Frontal cortex (tissue), 3 donors: ENCODE measurements at regions not wholly inside any gene's neighbourhood (a gene's known extent, or its start where the extent isn't known, plus 50 kb on each side); places are given as distances from the start of the nearest gene placed in this dataset.
"Not testable (repeated sequence)": the region's sequence is repeated elsewhere in the genome, so short reads cannot be mapped to it uniquely, and the experiment has no call there.

Experiments used
- DNase-seq, 2 donors: peaks; one replicate each; pipeline ENCODE4 v3.0.0; 2012; ENCODE audit warnings: low spot score in 2 of 2
- FAIRE-seq: peaks from 2 replicates; lab custom pipeline; 2012; peaks lifted over from hg19 to GRCh38; lab: Jason Lieb, UNC
- donor health status: control.
- donor health status: control.
- donor health status: control.

DNA sequence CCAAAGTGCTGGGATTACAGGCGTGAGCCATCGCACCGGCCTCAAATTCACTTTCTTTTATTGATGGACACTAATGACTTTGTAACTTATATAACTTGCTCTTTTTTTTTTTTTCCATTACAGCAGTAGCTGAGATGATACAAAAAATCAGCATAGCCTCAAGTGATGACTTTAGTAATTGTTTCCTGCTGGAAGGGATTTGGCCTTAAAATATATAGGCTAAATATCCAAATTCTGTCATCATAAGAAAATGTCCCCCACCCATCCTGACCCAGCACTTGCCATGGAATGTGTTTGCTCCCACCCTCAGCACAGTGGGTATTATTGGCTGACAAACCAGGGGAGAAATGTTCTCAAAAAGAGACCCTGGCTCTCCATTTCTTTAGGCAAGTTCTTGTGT, 1264.1 kb upstream of the AUTS2 start:
- no peak for FAIRE-seq
- no peak for DNase-seq

DNA sequence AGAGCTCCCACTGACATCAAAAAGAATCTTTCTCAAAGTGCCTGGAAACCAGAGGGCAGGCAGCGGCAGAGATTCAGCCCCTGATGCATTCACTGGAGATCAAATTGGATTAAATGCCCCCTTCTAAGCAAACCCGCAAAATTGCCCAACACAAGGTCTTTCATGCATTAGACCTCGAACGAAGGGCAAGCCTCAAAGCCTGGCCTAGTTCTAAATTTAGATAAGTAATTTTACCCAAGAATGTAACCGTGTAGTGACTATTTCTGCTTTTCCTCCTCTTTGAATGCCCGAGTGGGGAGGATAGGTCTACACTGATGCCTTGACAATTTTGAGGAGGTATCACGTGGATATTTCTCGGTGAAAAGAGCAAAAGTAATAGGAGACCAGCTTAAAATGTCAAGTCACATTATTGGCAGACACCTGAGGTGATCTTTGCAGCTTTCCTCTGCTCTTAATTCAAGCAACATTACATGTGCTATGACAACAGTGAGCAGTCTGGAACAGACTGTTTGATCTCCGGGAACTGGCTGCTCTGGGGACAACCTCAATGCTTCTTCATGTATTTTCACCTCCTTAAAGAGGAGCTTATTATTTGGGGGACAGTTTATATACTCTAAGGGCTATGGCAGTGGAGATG, 1263.5 kb upstream of the AUTS2 start:
- DNase-seq (no peak), FAIRE-seq (no peak)

DNA sequence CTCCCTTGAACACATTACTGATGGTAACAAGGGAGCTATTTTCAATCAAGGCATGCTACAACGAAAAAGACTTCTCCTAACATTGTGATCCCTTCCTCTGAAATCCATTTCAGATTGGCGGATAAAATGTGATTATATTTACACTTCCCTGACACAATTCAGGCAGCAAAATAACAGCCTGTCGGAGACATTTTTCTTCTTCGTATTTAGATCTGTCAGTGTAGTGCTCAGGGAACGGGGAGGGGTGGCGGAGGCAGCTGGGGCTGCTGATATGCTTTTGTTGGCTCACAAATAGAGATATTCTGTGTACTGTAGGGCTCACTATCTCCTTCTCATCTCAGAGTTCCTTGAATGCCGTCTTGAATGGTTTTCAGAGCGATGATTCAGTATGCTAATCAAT, 1261.7 kb upstream of the AUTS2 start:
- no peak for FAIRE-seq
- DNase-seq = no peak

DNA sequence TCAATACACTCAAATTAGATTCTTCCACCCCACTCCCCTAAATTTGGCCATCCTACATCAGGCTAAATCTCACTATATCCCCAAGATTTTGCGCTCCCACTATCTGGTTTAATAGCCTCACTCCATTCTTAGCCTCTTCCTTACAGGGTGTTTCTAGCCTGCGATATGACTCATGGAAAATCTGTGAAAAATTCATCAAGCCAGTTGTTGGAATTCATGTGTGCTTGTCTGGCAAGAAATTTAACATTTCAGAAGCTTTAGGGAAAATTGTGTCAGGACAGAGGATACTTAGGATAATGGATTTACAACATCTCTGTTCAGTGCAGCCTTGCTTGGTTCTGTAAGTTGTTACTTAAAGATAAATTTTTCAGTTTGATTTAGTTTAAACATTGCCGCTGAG, 1249.9 kb upstream of the AUTS2 start:
- DNase-seq = no peak

DNA sequence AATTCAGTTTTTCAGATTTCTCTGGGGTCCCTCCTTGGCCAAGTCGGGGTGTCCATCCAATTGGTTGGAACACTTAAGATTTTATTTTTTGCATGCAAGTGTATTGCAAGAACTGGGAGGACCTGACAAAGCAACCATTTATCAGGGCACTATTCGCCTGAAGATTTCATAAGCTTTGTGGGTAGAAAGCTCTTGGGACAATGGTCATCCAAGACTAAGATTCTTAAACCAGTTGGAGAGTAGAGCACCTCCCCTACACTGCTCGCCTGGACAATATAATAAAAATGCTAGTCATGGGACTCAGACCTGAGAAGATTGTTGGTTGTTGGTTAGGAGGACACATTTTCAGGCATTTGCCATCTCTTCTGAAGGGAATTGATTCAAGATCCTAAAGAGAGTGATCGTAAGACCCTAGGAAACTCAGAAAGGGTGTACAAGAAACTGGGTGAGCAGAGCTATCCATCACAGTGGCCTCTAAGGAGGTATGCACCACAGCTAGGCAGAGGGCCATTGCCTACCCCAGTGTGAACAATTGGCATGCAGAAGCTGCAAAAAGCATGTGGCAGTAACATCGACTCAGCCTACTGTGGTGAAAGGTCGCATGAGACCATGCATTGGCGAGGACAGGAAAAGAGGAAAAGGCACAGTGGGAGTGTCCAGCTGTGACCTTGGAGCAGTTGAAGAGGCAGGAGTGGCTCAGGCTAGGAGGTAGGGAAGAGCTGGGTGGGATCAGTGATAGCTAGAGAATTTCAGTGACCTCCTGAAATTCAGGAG, 1235.3 kb upstream of the AUTS2 start:
- FAIRE-seq = no peak
- no peak for DNase-seq

More for the DNA sequence above, 1249.9 kb upstream of the AUTS2 start:
- no peak for FAIRE-seq

DNA sequence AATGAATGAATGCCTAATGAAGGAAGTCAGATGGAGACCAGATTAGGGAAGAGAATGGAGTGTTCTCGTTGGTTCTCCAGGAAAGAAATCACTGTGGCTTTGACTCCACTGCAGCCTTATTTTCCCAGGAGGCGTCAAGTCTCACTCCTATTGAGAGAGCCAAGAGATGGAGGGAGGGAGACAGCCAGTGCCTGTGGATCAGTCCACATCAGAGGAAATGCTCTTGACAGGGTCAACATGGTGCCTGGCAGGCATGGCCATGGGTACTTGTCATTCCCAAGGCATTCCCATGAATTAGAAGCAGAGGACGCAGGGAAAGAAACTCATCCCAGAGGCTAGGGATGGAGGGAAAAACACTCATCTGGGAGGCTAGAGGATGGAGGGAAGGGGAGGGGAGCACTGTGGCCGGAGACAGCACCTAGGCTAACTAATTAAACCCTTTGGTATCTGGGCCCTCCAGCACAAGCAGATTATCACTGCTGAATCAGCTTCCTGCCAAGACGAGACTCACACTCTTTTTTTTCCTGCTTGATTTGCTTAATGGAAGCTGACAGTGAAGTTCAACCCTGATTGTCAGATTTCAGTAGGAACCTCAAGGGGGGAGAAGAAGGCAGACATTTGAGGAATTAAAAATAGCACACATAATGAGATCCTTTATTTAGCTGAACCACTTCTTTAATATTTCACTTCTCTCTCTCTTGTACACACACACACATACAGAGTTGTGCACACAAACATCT, 1233.2 kb upstream of the AUTS2 start:
- no peak for DNase-seq
- no peak for FAIRE-seq

DNA sequence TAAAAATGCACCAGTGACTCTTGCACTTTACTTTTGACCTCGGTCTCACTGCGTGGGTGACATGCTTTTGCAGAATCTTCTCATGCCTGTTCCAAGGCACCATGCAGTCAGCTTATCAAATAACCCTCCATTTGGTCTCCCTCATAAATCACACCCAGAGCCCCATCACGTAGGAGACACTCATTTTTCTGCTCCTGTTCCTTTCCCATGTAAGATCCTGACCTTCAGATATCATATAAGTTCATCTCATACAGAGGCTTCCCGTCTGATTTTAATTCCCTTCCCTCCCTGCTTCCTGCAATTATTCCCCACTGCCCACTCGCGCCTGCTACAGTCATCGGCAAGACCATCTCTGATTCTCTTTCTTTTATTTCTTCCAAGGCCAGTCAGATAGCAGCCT, 1226.3 kb upstream of the AUTS2 start:
- FAIRE-seq = no peak

DNA sequence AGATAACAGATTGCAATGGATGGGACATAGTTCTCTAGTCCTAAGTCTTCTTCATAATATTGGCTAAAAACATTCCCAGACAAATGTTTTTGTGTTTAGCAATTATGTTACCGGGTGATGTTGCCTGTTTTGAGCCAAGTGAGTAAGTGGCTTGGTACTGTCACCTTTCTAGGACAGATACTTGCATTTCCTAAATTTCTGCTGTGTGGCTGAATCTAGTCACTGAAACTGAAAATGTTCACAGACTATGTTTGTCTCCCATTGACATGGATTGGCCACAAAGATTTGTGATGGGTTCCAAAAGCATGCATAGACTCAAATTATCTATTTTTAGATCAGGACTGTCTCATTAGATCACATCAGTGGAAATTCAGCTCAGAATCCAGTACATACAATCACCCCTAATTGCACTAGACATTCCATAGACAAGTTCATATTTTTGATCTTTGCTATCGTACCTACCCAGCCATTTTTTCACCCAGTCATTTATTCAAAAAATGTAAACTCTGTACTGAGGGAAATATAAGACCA, 1222.1 kb upstream of the AUTS2 start:
- FAIRE-seq (no peak), DNase-seq (no peak)

More for the DNA sequence above, 1226.3 kb upstream of the AUTS2 start:
- no peak for DNase-seq

DNA sequence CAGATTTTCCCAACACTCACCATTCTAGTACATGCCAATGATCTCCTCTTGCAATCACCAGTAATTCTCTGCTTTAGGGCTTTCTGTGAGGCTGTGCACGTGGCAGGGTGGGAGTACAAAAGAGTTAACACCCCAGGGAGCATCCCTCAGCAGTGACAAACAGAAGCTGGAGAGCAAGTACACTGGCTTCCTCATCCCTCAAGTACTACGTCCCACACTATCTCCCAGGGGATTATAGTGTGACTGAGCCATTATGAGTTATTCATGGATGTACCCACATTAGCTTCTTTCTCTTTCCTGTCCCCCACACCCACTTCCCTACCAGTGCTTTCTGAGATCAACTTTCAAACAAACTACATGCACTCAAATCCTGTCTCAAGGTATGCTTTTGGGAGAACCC, 1216.5 kb upstream of the AUTS2 start:
- FAIRE-seq = no peak
- no peak for DNase-seq

DNA sequence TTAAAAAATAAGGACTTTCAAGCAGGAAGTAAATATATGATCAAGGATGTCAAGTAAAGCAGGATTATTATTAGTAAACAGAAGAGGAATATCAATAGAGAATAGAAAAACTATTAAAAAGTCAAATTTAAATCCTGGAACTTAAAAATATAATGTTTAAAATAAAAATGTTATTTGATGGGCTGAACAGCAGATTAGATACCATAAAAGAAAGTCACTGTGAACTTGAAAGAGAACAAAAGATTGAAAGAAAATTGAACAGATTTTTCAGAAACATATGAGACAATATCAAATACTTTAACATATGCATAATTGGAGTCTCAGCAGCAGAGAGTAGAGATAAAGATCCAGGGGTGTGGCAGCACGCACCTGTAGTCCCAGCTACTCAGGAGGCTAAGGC, 1213.7 kb upstream of the AUTS2 start:
- FAIRE-seq (peak; percentile 8), DNase-seq (no peak)

DNA sequence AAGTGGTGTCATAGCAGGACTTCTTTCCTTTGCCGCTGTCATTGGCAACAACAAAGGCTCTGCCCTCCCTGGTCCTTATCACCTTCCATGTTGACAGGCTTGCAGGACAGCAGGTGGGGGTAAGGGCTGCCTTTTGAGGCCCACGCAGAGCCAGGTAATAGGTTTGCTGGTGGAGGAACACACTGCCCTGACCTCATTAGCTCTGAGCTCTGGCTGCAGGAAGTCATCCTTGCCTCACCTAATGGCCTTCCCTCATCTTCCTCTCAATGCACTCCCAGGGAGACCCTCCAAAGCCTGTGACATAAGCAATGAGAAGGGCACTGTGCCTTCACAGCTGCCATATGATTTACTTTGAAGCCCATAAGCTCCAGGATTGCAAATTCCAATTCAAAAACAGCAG, 1205.2 kb upstream of the AUTS2 start:
- no peak for DNase-seq
- FAIRE-seq = no peak

DNA sequence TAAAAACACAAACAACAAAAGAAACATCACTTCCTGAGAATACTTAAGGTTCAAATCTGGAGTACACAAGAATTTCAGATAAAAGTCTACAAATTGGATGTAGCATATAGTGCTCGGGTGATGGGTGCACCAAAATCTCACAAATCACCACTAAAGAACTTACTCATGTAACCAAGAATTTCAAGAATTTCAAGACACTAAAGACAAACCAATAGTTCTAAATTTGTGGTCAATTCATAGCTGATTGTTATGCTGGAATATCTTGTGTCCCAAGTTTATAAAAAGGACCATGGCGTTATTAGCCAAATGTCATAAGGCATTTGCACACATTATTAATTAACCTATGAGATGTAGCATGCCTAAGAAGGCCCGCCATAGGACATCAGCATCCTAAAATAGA, 1204.1 kb upstream of the AUTS2 start:
- no peak for DNase-seq
- FAIRE-seq = no peak

DNA sequence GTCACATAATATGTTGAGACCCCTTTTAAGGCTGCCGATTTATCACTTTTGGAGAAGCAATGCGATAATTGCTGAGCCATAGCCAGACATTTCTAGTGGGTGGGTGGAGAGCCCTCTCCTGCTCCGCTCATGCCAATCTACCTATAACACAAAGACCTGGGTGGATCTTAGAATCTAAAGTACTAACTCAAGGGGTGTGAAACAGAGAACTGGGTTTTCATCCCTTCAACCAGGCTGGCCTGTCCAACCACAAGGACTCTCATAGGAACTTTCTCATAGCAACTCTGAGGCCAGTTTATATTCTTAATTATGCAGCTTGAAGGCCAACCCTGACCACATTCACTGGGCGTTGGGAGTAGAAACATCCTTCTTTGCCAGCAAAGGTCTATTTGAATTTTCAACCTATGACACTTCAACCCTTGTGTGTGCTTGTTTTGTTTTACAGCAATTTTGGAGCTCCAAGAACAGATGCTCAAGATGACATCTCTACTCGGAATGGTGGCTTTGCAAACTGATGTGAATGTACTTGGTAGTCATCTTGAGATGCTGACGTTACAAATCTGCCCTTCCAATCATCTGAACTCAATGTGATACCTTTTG, 1198.2 kb upstream of the AUTS2 start:
- no peak for DNase-seq
- FAIRE-seq = no peak

DNA sequence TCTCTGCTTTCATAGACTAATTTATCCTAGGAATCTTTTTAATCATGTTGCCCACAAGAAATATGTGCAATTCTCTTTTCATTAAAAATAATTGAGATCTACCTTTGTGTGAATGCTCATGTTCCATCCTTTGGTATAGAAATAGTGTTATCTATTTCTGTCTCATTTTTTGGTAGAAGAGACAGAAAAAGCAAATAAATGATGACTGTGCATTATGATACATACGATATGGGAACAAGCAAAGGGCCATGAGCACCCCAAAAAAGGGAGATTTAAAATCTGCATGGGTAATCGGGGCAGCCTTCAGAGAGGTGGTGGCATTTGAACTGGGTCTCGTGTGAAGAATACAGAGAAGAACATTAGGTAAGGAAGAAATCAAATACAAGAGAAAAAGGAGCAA, 1197.5 kb upstream of the AUTS2 start:
- DNase-seq (no peak), FAIRE-seq (no peak)

DNA sequence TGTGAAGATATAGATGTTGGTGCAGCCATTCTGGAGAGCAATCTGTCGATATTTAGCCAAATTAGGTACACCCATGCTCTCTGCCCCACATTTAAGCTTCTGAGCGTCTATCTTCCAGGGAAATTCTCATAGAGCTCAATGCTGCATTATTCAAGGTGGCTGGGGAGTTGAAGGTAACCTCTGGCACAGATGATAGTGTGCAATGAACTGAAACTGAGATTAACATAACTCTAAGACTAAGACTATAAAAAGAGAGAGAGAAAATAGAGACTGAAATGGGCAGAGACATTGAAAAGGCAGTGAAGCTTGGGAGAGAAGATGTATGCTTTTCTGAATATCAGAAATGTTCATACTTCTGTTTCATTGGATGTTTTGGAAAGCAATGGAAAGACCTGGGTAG, 1197.0 kb upstream of the AUTS2 start:
- no peak for DNase-seq
- FAIRE-seq = no peak

DNA sequence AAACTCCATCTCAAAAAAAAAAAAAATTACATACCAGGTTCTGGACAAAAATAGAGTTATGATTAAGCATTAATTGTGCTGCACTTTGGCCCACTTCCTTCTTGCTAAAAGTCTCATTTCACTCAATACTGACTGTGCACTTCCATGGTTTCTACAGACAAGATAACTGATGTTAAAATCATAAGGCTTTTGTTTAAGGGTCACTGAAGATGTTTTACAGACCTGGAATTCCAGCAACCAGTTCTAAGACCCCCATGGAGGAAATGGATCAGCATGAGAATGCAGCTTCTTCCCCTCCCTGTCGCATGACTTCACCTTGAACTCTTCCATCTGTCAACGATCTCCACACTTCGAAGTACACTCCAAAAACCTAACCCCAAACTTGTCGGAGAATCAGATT, 1191.8 kb upstream of the AUTS2 start:
- DNase-seq (no peak), FAIRE-seq (no peak)

DNA sequence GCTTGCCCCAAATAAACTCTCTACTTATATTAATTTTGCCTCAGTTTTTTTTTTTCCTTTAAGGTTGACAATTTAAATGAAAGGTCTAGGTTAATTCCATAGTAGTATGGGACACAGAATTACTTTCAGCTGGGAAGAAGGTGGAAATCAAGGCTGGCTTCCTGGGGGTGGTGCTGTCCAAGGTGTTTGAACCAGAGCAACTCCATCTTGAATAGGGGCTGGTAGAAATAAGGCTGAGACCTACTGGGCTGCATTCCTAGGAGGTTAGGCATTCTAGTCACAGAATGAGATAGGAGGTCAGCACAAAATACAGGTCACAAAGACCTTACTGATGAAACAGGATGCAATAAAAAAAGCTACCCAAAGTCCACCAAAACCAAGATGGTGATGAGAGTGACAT, 1190.8 kb upstream of the AUTS2 start:
- no peak for DNase-seq
- no peak for FAIRE-seq

DNA sequence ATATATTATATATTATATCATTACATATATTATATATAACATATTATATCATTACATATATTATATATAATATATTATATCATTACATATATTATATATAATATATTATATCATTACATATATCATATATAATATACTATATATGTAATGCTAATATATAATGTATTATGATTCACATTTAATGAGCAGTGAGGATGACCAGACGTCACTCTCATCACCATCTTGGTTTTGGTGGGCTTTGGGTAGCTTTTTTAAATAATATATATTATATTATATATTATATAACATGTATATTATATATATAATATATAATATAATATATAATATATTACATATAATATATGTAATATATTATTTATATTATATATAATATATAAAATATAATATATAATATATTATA, 1189.4 kb upstream of the AUTS2 start:
- FAIRE-seq = no peak
- no peak for DNase-seq

DNA sequence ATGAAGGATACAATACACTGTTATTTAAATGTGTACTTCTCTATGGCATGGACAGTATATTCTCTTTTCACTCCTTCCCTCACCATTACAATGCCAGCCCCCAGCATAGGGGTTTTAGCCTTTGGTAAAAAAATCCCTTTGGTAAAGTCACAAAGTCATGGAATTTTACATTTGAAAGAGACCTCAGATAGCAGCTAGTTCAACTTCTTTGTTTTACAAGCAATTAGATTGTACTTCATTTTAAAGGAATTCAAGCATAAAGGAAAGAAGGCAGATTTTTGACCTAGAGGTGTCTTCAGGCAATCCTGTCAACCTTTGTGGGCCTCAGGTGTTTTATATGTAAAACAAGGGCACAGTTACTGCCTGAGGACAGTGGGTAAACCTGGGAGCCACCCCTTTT, 1188.4 kb upstream of the AUTS2 start:
- no peak for DNase-seq
- FAIRE-seq = no peak

DNA sequence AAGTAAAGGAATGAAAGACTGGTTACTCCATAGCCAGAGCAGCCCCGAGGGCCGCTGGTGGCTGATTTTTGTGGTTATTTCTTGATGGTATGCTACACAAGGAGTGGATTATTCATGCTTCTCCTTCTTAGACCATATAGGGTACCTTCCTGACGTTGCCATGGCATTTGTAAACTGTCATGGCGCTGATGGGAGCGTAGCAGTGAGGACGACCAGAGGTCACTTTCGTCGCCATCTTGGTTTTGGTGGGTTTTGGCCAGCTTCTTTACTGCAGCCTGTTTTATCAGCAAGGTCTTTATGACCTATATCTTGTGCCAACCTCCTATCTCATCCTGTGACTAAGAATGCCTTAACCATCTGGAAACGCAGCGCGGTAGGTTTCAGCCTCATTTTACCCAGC, 1187.6 kb upstream of the AUTS2 start:
- FAIRE-seq = not testable (repeated sequence)

DNA sequence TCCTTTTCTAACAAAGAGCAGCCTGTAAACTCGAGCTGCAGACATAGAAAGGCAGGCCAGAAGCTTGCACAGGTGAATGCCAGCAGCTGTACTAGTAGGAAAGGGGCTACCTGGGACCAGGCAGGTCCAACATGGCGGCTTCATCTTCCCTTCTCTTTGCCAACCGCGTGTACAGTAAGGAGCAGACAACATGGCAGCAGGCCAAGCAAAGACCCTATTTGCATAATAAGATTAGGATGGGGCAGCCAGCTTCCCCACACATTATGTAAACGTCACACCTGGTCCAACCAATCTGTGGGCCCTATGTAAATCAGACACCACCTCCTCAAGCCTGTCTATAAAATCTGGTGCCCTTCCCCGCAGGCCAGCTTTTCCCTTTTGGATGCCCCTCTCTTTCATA, 1186.5 kb upstream of the AUTS2 start:
- FAIRE-seq = no peak
- no peak for DNase-seq

More for the DNA sequence above, 1187.6 kb upstream of the AUTS2 start:
- not testable (repeated sequence) for DNase-seq
